Peyer's patch (tissue), 4 donors: ENCODE measurements at regions not wholly inside any gene's neighbourhood (a gene's known extent, or its start where the extent isn't known, plus 50 kb on each side); places are given as distances from the start of the nearest gene placed in this dataset.

Experiments
- CTCF ChIP-seq, 6 experiments: fragments of 450-650 bp in 4 of 6; fragments of 200-600 bp in 2 of 6; sonication (generic) in 1 of 6; IDR thresholded peaks; one replicate each; pipeline ENCODE4 v1.5.1; 2017 to 2019; ENCODE audit warnings: antibody characterized with exemption in 6 of 6, mild to moderate bottlenecking in 3 of 6, moderate library complexity in 1 of 6
- POLR2A ChIP-seq, 2 donors: fragments of 450-650 bp; IDR thresholded peaks; one replicate each; pipeline ENCODE4 v1.5.1; 2017; ENCODE audit warnings: antibody characterized with exemption in 2 of 2, mild to moderate bottlenecking in 2 of 2, moderate library complexity in 2 of 2

DNA sequence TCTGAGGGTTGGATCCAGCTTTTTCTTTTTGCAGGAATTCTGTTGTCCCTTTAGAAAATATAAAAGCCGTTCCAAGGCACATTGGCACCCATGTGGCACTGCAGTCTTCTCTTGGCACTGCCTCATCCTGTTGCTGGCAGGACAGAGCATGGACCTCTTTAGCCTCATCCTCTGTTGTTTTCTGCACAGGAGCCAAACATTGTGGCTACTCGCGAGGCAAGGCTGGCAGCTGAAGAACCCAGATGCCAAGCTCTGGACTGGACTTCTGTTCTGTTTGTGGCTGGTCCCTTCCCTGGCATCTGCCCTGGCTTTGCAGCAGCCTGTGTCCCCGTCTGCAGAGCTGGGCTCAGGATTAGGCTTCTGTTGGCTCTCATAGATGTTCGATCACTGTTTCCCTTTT, 224.7 kb upstream of the TBC1D5 start:
- TF ChIP-seq CTCF (IDR thresholded peaks at IDR 0.05) (no peak), POLR2A (IDR thresholded peaks at IDR 0.05) (no peak)
